ENCODE measurements at regions not wholly inside any gene's neighbourhood (a gene's known extent, or its start where the extent isn't known, plus 50 kb on each side); places are given as distances from the start of the nearest gene placed in this dataset.
A peak's percentile ranks its signal among the peaks of the same experiment; 100 is the strongest.
"Not testable (repeated sequence)": the region's sequence is repeated elsewhere in the genome, so short reads cannot be mapped to it uniquely, and the experiment has no call there.

GRCh38 chr17:77793146-77793970, 165.1 kb upstream of the TNRC6C start:
- peak in 3 of 10 donors; percentile 62 to 78 (median 67) for DNase-seq
- intact Hi-C loops (cut with DNase I): no loop called here

GRCh38 chr17:77793971-77794235, 164.6 kb upstream of the TNRC6C start:
- intact Hi-C loops (cut with DNase I): no loop called here
- DNase-seq: peak in 3 of 10 donors; percentile 34 to 49 (median 39)

DNA sequence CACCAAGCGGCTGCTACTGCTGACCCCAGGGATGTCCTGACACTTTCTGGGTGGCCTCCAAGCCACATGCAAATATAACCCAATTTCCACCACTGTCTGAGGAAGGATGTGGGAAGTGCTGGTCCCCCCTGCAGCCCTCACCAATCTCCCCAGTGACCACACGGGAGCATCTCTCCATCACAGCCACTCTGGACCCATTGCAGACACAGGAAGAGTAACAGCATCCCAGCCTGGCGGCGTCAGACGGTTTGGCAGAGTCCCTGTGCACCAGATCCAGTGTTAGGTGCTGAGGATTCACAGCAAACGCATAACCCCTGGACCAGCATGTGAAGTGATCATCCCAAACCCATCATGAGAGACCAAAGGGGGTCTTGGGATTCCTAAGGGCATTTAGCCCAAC, 163.7 kb upstream of the TNRC6C start:
- intact Hi-C loops (cut with DNase I): no loop called here
- peak in 2 of 10 donors; percentile 45 to 53 for DNase-seq

- intact Hi-C loops (cut with DNase I): no loop called here
- peak in 2 of 10 donors; percentile 40 to 68 for DNase-seq
Measured at GRCh38 chr17:77795685-77796084, 162.8 kb upstream of the TNRC6C start.

GRCh38 chr17:77796176-77796860, 162.2 kb upstream of the TNRC6C start:
- intact Hi-C loops (cut with DNase I): no loop called here
- DNase-seq: peak in 2 of 10 donors; percentile 61 to 67

DNA sequence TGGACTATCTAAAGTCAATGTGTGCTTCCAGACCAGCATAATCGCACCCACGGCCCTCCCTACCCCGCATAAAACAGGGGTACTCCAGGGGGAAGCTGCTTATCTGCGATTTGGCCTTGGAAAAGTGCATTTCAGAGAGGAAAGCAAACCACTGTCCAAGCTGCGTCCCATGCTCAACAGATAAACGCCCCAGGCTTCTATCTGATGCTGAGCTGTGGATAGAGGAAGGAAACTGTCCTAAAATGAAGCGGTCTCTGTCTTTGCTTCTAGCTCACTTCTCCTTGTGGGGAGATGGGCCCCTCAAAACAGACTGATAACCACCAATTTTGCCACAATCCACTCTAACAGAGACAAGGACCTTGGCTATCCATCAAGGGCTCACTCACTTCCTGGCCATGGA, 160.5 kb upstream of the TNRC6C start:
- intact Hi-C loops (cut with DNase I): no loop called here
- peak in 2 of 10 donors; percentile 37 to 50 for DNase-seq

- intact Hi-C loops (cut with DNase I): no loop called here
- peak in 2 of 10 donors; percentile 23 to 61 for DNase-seq
Measured at GRCh38 chr17:77798481-77798880, 160.0 kb upstream of the TNRC6C start.

GRCh38 chr17:77800816-77801215, 157.7 kb upstream of the TNRC6C start:
- intact Hi-C loops (cut with DNase I): no loop called here
- peak in 2 of 10 donors; percentile 54 to 73 for DNase-seq

GRCh38 chr17:77801545-77802332, 156.8 kb upstream of the TNRC6C start:
- intact Hi-C loops (cut with DNase I): no loop called here
- DNase-seq: peak in 5 of 10 donors; percentile 23 to 89 (median 72)

GRCh38 chr17:77802333-77802615, 156.2 kb upstream of the TNRC6C start:
- DNase-seq: no peak
- intact Hi-C loops (cut with DNase I): no loop called here

DNA sequence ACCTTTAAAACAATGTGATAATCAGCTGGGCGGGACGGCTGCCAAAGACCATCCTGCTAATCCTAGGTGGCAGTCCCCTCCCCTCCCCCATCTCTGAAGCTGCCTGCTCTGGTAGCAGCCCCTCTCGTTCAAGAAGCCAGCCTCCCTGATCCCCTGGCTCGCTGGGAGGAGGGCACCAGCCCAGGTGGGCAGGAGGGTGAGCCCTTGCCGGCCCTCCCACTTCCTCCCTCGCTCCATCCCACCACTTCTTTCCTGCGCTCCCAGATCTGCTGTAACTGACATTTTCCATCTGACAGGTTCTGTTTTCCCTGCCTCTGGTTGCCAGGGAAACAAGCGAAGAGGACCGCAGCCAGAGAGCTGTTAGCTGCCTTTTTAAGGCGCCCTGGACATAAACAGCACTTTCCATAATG, 155.7 kb upstream of the TNRC6C start:
- intact Hi-C loops (cut with DNase I): no loop called here
- DNase-seq: peak in 8 of 10 donors; percentile 29 to 94 (median 60)

- DNase-seq: peak in 2 of 10 donors; percentile 32 to 40
- intact Hi-C loops (cut with DNase I): no loop called here
Measured at GRCh38 chr17:77803726-77804125, 154.8 kb upstream of the TNRC6C start.

- peak in 3 of 10 donors; percentile 59 to 63 (median 59) for DNase-seq
- intact Hi-C loops (cut with DNase I): no loop called here
Measured at GRCh38 chr17:77804796-77805426, 153.6 kb upstream of the TNRC6C start.

DNA sequence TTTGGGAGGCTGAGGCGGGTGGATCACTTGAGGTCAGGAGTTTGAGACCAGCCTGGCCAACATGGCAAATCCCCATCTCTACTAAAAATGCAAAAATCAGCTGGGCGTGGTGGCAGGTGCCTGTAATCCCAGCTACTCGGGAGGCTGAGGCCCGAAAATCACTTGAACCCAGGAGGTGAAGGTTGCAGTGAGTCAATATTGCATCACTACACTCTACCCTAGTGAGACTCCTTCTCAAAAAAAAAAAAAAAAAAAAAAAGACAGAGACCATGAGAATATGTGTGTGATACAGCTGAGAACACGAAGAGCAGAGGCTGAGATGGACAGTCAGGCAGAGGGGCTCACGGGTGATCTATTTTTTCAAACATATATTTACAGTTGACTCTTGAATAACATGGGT, 152.5 kb upstream of the TNRC6C start:
- DNase-seq: peak in 3 of 10 donors; percentile 20 to 39 (median 34)
- intact Hi-C loops (cut with DNase I): not testable (repeated sequence)

GRCh38 chr17:77807051-77807745, 151.3 kb upstream of the TNRC6C start:
- peak in 4 of 10 donors; percentile 1 to 66 (median 53) for DNase-seq
- intact Hi-C loops (cut with DNase I): no loop called here

DNA sequence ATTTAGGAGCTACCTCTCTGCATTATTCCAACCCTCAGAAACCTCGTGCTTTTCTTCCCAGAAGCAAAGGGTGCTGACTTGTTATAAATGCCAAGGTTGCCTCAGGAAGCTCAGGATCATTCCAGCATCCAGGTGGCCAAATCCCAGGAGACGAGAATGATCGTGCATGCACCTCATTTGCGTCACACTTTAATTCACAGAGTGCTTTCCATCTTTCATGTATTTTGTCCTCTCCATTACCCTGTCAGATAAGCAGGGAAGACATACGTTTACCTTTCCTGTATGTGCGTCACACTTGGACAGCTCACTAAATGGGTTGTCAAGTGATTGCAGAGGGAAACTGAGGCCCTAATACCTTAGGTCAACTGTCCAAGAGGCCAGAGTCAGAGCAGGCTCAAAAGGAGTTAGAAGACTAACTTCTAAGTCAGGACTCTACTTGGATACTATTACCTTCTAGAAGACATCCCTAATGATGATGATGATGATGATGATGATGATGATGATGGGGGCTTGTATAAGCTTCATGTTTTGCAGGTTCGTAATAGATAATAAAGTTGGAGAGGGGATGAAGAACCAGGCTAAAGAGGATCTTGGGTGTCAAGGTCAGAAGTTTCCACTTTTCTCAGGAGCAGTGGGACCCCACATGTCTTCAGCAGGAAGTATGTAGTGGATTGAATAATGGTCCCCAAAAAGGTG, 150.6 kb upstream of the TNRC6C start:
- DNase-seq: no peak
- intact Hi-C loops (cut with DNase I): no loop called here

GRCh38 chr17:77808686-77809425, 149.6 kb upstream of the TNRC6C start:
- peak in 1 of 10 donors; percentile 70 for DNase-seq
- intact Hi-C loops (cut with DNase I): no loop called here

GRCh38 chr17:77809814-77810213, 148.7 kb upstream of the TNRC6C start:
- no peak for DNase-seq
- intact Hi-C loops (cut with DNase I): no loop called here

DNA sequence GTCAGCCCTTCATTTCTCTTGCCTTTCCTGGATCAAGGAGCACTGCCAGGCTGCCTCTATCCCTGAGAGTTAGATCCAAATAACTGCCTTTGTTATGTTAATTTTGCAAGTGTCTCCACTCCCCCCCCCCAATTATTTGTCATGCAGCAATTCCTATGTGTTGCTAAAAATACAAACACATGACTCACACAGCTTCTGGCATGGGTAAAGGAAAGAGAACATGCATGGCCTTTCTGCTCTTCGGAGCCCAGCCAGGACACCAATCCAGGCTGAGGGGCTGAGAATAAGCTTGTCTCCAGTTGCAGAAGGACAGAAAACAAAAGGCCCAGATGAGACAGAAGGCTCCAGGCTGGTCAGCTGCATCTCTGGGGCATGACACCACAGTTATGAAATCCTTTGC, 148.0 kb upstream of the TNRC6C start:
- intact Hi-C loops (cut with DNase I): no loop called here
- DNase-seq: peak in 1 of 10 donors; percentile 37
